Tibial nerve (tissue), 4 donors: ENCODE measurements at regions not wholly inside any gene's neighbourhood (a gene's known extent, or its start where the extent isn't known, plus 50 kb on each side); places are given as distances from the start of the nearest gene placed in this dataset.

Experiments
- DNase-seq, 2 donors: peaks; one replicate each; pipeline ENCODE4 v3.0.0-alpha.2; 2019; ENCODE audit warnings: low spot score in 2 of 2
- H3K27ac ChIP-seq, 4 donors: fragments of 200-600 bp; sonication (generic) in 3 of 4; one replicate each; pipeline ENCODE4 v1.5.1; 2017 to 2019; ENCODE audit warnings: mild to moderate bottlenecking in 1 of 4
- H3K27me3 ChIP-seq, 2 donors: fragments of 200-600 bp; sonication (generic) in 1 of 2; one replicate each; pipeline versions ENCODE4 v1.5.1 to v1.6.0; 2017 to 2019
- H3K36me3 ChIP-seq, 3 donors: fragments of 200-600 bp; sonication (generic); one replicate each; pipeline ENCODE4 v1.5.1; 2018 to 2019
- H3K4me1 ChIP-seq, 4 donors: fragments of 200-600 bp; sonication (generic) in 3 of 4; one replicate each; pipeline ENCODE4 v1.5.1; 2017 to 2019
- H3K4me3 ChIP-seq, 4 donors: fragments of 200-600 bp; sonication (generic) in 3 of 4; one replicate each; pipeline ENCODE4 v1.5.1; 2017 to 2019; ENCODE audit warnings: mild to moderate bottlenecking in 1 of 4, moderate library complexity in 1 of 4
- H3K9me3 ChIP-seq, 4 donors: fragments of 200-600 bp; sonication (generic) in 3 of 4; one replicate each; pipeline ENCODE4 v1.5.1; 2017 to 2019
- EP300 ChIP-seq, 2 donors: sonication (generic); formaldehyde crosslinking; IDR thresholded peaks; one replicate each; pipeline ENCODE4 v1.6.1; 2017; ENCODE audit warnings: antibody characterized with exemption in 2 of 2, mild to moderate bottlenecking in 1 of 2
- POLR2A ChIP-seq, 2 donors: fragments of 450-650 bp; IDR thresholded peaks; one replicate each; pipeline ENCODE4 v1.6.1; 2017; ENCODE audit warnings: antibody characterized with exemption in 2 of 2, mild to moderate bottlenecking in 2 of 2, moderate library complexity in 2 of 2
- WGBS, 2 donors: methylation state at CpG; one replicate each; pipeline ENCODE4 v1.1.5; 2018; 5-methylcytosine and 5-hydroxymethylcytosine counted together
- TF ChIP-seq, protein P1 (sequence below), 5 experiments: fragments of 200-600 bp in 3 of 5; fragments of 450-650 bp in 2 of 5; sonication (generic) in 3 of 5; IDR thresholded peaks; one replicate each; pipeline ENCODE4 v1.5.1; 2016 to 2019; ENCODE audit warnings: antibody characterized with exemption in 5 of 5, mild to moderate bottlenecking in 3 of 5, moderate library complexity in 2 of 5

DNA sequence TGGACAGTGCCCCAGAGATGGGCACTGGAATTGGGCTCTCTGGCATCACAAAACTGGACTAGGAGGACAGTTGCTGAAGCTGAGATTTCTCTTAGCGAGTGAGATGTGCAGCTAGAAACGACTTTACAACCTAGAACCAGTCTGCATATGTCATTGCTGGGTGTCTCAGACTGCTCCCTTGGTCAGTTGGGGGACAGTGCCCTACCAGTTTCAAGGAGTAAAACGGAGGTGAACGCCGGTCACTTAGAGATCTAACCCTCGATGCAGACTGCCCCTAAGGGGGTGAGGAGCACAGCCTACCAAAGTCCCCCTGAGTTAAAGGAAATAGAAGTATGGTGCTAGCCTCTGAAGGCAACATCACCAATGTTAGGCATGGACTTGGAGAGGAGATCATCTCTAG lies 704.4 kb upstream of the CDH9 start:
- H3K4me3 ChIP-seq = no peak overlapping the region
- WGBS, 2 donors = 92 to 97% methylated on average over 6 of the region's 6 CpGs
- no peaks in the 10 kb centered on the region for H3K27me3 ChIP-seq
- no peaks in the 10 kb centered on the region for H3K36me3 ChIP-seq
- DNase-seq = no peak
- H3K27ac ChIP-seq = no peak overlapping the region
- TF ChIP-seq, protein P1, sequence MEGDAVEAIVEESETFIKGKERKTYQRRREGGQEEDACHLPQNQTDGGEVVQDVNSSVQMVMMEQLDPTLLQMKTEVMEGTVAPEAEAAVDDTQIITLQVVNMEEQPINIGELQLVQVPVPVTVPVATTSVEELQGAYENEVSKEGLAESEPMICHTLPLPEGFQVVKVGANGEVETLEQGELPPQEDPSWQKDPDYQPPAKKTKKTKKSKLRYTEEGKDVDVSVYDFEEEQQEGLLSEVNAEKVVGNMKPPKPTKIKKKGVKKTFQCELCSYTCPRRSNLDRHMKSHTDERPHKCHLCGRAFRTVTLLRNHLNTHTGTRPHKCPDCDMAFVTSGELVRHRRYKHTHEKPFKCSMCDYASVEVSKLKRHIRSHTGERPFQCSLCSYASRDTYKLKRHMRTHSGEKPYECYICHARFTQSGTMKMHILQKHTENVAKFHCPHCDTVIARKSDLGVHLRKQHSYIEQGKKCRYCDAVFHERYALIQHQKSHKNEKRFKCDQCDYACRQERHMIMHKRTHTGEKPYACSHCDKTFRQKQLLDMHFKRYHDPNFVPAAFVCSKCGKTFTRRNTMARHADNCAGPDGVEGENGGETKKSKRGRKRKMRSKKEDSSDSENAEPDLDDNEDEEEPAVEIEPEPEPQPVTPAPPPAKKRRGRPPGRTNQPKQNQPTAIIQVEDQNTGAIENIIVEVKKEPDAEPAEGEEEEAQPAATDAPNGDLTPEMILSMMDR (IDR thresholded peaks at IDR 0.05) = no peak
- no peak for TF ChIP-seq EP300 (IDR thresholded peaks at IDR 0.05)
- TF ChIP-seq POLR2A (IDR thresholded peaks at IDR 0.05) = no peak
- peaks cover 0 to 6% (median 0%) of the 10 kb centered on the region in 4 donors for H3K9me3 ChIP-seq
- H3K4me1 ChIP-seq = no peaks in the 10 kb centered on the region

DNA sequence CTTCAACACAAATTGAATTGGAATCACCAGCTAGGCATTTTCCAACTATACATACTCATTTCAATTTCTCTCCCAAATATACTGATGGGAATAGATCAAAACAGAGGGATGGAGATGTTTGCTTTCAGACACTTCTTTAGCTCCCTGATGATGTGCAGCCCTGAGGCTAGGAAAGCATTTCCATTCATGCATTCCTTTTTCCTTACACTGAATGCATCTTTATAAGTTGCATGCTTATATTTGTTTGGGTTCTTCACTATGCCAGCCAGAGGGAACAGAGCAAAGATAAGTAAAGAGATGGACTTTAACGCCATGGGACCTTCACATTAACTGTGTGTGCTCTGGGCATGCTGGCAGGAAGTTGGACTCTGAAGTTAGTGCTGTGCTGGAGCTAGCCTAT lies 696.5 kb upstream of the CDH9 start:
- no peak overlapping the region for H3K4me3 ChIP-seq
- H3K27me3 ChIP-seq = no peaks in the 10 kb centered on the region
- WGBS, 2 donors = 41 to 48% methylated on average over 1 of the region's 1 CpG
- no peak overlapping the region for H3K27ac ChIP-seq
- H3K9me3 ChIP-seq = no peaks in the 10 kb centered on the region
- no peak for DNase-seq
- TF ChIP-seq EP300 (IDR thresholded peaks at IDR 0.05) (no peak), POLR2A (IDR thresholded peaks at IDR 0.05) (no peak)
- TF ChIP-seq, protein P1 (IDR thresholded peaks at IDR 0.05) = no peak
- no peaks in the 10 kb centered on the region for H3K4me1 ChIP-seq
- H3K36me3 ChIP-seq = no peaks in the 10 kb centered on the region

DNA sequence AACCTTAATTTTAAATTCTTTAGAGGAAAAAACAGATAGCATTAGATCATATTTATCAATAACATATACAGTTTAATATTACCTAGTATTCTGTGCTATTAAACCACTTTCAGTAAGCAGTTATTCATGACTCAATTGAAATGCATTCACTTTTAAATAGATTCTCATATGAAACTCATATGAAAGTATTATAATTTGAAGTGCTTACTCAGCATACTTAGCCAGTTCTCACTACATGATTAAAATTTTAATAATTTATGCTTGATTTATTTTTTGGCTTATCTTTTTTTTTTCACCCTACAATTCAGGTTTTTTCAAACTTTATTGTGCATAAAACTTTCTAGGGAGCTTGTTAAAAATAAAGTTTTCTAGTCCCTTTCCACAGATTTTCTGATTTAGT lies 694.9 kb upstream of the CDH9 start:
- DNase-seq = no peak
- Histone ChIP-seq H3K36me3 (no peaks in the 10 kb centered on the region), H3K9me3 (no peaks in the 10 kb centered on the region), H3K27ac (no peak overlapping the region), H3K27me3 (no peaks in the 10 kb centered on the region), H3K4me1 (no peaks in the 10 kb centered on the region), H3K4me3 (no peak overlapping the region)
- TF ChIP-seq EP300 (IDR thresholded peaks at IDR 0.05) (no peak), POLR2A (IDR thresholded peaks at IDR 0.05) (no peak)
- TF ChIP-seq, protein P1 (IDR thresholded peaks at IDR 0.05) = no peak

DNA sequence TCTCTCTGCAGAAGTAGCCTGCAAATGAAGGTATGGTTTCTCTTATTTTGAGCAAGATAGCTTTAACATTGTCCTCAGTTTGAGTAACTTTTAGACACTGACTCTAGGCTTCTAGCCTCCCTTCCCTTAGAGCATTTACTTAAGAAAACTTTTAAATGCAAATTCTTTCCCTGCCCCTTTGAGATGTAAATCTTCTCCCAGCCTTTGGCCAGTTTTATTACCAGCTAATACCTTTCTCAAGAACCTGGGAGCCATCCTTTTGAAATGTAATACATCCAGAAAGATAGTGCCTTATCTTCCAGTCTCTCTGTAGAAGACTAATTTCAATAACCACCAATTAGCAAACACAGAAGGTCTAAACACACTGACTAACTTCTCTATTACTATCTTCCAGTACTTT lies 688.9 kb upstream of the CDH9 start:
- Histone ChIP-seq H3K9me3 (no peaks in the 10 kb centered on the region), H3K36me3 (no peaks in the 10 kb centered on the region), H3K27me3 (no peaks in the 10 kb centered on the region), H3K4me1 (no peaks in the 10 kb centered on the region), H3K4me3 (no peak overlapping the region), H3K27ac (no peak overlapping the region)
- no peak for DNase-seq
- no peak for TF ChIP-seq EP300 (IDR thresholded peaks at IDR 0.05)
- TF ChIP-seq, protein P1 (IDR thresholded peaks at IDR 0.05) = no peak
- TF ChIP-seq POLR2A (IDR thresholded peaks at IDR 0.05) = no peak

DNA sequence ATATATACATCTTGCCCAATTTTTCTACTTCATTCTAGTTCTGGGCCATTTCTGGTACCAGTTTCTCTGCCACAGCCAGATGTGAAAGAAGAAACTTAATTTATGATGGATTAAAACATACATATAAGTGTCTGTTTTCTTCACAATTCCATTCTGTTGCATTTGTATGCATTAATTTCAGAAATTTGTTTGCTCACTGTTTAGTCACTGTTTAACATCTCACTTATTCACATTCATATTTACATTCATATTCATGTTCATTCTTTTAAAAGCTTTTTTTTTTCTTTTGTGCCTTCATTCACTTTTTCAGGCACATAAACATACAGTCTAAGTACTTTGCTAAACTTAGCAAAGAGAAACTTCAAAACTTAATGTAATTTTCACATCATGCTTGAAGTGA lies 684.0 kb upstream of the CDH9 start:
- H3K4me1 ChIP-seq = no peaks in the 10 kb centered on the region
- H3K27me3 ChIP-seq = no peaks in the 10 kb centered on the region
- no peaks in the 10 kb centered on the region for H3K36me3 ChIP-seq
- H3K9me3 ChIP-seq = no peaks in the 10 kb centered on the region
- no peak overlapping the region for H3K27ac ChIP-seq
- no peak overlapping the region for H3K4me3 ChIP-seq
- TF ChIP-seq EP300 (IDR thresholded peaks at IDR 0.05) (no peak), POLR2A (IDR thresholded peaks at IDR 0.05) (no peak)
- TF ChIP-seq, protein P1 (IDR thresholded peaks at IDR 0.05) = no peak
- DNase-seq = no peak
